HL-60 (cell line): ENCODE measurements at regions not wholly inside any gene's neighbourhood (a gene's known extent, or its start where the extent isn't known, plus 50 kb on each side); places are given as distances from the start of the nearest gene placed in this dataset.

Experiments
- SPI1 ChIP-seq: IDR thresholded peaks from 2 replicates; pipeline ENCODE4 v1.6.1; 2012; ENCODE audit warnings: low read depth, mild to moderate bottlenecking, borderline replicate concordance
- TF ChIP-seq, protein P1 (sequence below): IDR thresholded peaks from one replicate; pipeline ENCODE4 v1.5.1; 2011; ENCODE audit warnings: low read length, control low read depth, inconsistent platforms; ENCODE audit not compliant: insufficient read depth
- TF ChIP-seq, protein P2 (sequence below): IDR thresholded peaks from 2 replicates; pipeline ENCODE4 v1.6.1; 2012; ENCODE audit warnings: low read depth; ENCODE audit not compliant: insufficient replicate concordance

DNA sequence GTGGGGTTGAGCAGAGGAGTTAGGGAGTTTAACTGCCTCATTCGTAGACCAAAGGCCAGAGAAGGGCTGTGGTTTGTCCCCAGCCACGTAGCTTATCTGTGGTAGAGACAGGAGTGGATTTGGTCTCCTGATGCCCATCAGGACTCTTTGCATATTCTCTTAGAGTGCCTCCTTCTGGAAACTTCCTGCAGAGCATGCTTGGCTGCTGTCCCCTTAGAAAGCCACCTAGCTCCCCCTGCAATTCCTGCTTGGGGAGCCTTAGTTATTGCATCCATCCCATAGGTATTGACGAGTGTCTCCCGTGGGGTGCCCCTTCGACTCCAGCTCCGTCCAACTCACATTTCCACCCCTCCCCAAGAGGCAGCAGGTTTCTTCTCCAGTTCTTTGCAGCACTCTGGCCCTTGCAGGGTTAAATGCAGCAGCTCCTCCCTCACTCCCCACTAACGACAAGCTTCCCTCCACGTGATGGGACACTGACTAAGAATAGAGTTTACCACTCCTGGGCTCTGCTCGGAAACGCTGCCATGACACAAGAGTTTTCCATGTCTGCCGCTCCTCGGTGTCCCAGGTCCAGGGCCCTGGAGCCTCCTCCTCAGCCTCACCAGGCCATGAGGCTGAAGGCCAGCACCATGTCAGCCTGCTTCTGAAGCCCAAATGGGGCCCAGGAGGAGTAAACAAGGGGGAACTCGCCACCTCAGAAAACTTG lies 147.8 kb upstream of the UNC5B start:
- TF ChIP-seq, protein P1, sequence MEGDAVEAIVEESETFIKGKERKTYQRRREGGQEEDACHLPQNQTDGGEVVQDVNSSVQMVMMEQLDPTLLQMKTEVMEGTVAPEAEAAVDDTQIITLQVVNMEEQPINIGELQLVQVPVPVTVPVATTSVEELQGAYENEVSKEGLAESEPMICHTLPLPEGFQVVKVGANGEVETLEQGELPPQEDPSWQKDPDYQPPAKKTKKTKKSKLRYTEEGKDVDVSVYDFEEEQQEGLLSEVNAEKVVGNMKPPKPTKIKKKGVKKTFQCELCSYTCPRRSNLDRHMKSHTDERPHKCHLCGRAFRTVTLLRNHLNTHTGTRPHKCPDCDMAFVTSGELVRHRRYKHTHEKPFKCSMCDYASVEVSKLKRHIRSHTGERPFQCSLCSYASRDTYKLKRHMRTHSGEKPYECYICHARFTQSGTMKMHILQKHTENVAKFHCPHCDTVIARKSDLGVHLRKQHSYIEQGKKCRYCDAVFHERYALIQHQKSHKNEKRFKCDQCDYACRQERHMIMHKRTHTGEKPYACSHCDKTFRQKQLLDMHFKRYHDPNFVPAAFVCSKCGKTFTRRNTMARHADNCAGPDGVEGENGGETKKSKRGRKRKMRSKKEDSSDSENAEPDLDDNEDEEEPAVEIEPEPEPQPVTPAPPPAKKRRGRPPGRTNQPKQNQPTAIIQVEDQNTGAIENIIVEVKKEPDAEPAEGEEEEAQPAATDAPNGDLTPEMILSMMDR: no peak
- TF ChIP-seq, protein P2, sequence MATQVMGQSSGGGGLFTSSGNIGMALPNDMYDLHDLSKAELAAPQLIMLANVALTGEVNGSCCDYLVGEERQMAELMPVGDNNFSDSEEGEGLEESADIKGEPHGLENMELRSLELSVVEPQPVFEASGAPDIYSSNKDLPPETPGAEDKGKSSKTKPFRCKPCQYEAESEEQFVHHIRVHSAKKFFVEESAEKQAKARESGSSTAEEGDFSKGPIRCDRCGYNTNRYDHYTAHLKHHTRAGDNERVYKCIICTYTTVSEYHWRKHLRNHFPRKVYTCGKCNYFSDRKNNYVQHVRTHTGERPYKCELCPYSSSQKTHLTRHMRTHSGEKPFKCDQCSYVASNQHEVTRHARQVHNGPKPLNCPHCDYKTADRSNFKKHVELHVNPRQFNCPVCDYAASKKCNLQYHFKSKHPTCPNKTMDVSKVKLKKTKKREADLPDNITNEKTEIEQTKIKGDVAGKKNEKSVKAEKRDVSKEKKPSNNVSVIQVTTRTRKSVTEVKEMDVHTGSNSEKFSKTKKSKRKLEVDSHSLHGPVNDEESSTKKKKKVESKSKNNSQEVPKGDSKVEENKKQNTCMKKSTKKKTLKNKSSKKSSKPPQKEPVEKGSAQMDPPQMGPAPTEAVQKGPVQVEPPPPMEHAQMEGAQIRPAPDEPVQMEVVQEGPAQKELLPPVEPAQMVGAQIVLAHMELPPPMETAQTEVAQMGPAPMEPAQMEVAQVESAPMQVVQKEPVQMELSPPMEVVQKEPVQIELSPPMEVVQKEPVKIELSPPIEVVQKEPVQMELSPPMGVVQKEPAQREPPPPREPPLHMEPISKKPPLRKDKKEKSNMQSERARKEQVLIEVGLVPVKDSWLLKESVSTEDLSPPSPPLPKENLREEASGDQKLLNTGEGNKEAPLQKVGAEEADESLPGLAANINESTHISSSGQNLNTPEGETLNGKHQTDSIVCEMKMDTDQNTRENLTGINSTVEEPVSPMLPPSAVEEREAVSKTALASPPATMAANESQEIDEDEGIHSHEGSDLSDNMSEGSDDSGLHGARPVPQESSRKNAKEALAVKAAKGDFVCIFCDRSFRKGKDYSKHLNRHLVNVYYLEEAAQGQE: no peak
- no peak for TF ChIP-seq SPI1
